ENCODE measurements at regions not wholly inside any gene's neighbourhood (a gene's known extent, or its start where the extent isn't known, plus 50 kb on each side); places are given as distances from the start of the nearest gene placed in this dataset.

DNA sequence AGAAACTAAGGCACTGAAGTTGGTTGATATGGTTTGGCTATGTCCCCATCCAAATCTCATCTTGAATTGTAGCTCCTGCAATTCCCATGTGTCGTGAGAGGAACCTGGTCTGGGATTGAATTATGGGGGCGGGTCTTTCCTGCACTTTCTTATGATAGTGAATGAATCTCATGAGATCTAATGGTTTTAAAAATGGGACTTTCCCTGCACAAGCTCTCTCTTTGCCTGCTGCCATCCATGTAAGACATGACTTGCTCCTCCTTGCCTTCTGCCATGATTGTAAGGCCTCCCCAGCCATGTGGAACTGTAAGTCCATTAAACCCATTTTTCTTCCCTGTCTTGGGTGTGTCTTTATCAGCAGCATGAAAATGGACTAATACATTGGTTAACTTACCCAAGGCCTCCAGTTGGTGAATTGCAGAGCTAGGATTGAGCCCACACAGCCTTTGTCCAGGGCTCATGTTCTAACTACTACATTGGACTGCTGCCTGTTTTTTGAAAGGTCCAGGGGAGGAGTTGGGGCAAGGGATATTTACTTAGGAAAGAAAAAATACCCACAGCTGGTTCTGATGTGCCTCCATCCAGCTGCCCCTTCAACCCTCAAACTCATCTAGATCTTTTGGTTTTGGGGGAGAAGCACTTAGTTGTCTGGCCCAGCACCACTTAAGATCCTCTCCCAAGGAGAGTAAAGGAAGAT lies 107.8 kb upstream of the NAV2 start:
- H3K4me3 ChIP-seq, result no peak overlapping the region
- intact Hi-C loops (cut with micrococcal nuclease) (no loop called here), in situ Hi-C loops (cut with MboI) (no loop called here)
- DNase-seq (ENCODE audit: extremely low read depth in 1 of 4, low spot score in 3 of 4), result no peak
- no peak overlapping the region for H2AFZ ChIP-seq (ENCODE audit: low read depth, low read length)
- no TSS peak for BruUV-seq (replicated peaks)
- peaks cover 0 to 4% of the 10 kb centered on the region in 2 experiments; a peak in 1 of 5 replicates for H3K27me3 ChIP-seq (ENCODE audit: control insufficient read depth in 2 of 2, insufficient read depth in 2 of 2, low read length in 2 of 2)
- H3K9me1 ChIP-seq (ENCODE audit: control insufficient read depth, insufficient read depth, low read length), result no peaks in the 10 kb centered on the region
- H3K4me2 ChIP-seq (ENCODE audit: insufficient read depth, low read length), result no peak overlapping the region
- ChIA-PET POLR2A (interaction anchor here (0.7 kb wide), 1 partner anchor 14 kb away, joined by 3 read pairs; no protein-coding TSS in a partner anchor), CTCF (ENCODE audit: low intra/inter-chr PET ratio) (no interaction called here)
- no peaks in the 10 kb centered on the region for H3K36me3 ChIP-seq (ENCODE audit: control insufficient read depth, insufficient read depth, low read length)
- H3K9me3 ChIP-seq (replicated peaks; ENCODE audit: control insufficient read depth, insufficient read depth, low read depth, low read length), result no peaks in the 10 kb centered on the region
- no peaks in the 10 kb centered on the region for H3K4me1 ChIP-seq (replicated peaks in 1 of 2; ENCODE audit: control insufficient read depth in 2 of 2, insufficient read depth in 2 of 2, low read length in 2 of 2)
- H3K79me2 ChIP-seq (ENCODE audit: control insufficient read depth, insufficient read depth, low read length), result no peaks in the 10 kb centered on the region
- no peak for FAIRE-seq
- no peak overlapping the region for H3K9ac ChIP-seq (ENCODE audit: insufficient read depth in 1 of 2, low read depth in 2 of 2, low read length in 2 of 2)
- no peaks in the 10 kb centered on the region for H4K20me1 ChIP-seq (replicated peaks; ENCODE audit: control insufficient read depth, insufficient read depth, low read length)
- ATAC-seq, result no peak
- TF ChIP-seq DNMT1 (IDR thresholded peaks at IDR 0.05) (no peak), MCM3 (IDR thresholded peaks at IDR 0.05) (no peak), ZNF431 (CRISPR knock-in tag; IDR thresholded peaks at IDR 0.05) (peak; percentile 54; the same call in 1 of the 2 replicates), ZKSCAN8 (CRISPR knock-in tag; IDR thresholded peaks at IDR 0.05) (no peak)
- 0% methylated on average over 2 of the region's 2 CpGs for WGBS (ENCODE audit: insufficient coverage, low coverage, missing lambda C conversion rate)
- no peak overlapping the region for H3K27ac ChIP-seq (ENCODE audit: extremely low read depth, low read depth, low read length)

DNA sequence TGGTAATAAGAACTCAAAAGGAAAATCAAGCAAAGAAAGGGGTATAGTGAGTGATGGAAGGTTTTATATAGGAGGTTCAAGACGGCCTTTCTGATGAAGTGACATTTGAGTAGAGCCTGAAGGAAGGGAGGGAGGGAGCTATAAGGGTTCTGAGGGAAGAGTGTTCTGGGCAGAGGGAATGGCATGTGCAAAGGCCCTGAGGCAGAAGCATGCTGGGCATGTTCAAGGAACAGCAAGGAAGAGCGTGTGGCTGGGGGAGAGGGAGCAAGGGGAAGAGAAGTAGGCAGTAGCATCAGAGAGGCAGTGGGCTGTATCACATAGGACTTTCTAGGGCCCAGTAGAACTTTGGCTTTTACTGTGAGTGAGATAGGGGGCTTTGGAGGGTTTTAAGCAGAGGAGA lies 108.9 kb upstream of the NAV2 start:
- Histone ChIP-seq H3K27me3 (ENCODE audit: control insufficient read depth in 2 of 2, insufficient read depth in 2 of 2, low read length in 2 of 2) (peaks cover 0 to 7% of the 10 kb centered on the region in 2 experiments; a peak in 2 of 5 replicates), H3K36me3 (ENCODE audit: control insufficient read depth, insufficient read depth, low read length) (no peaks in the 10 kb centered on the region), H3K9me3 (replicated peaks; ENCODE audit: control insufficient read depth, insufficient read depth, low read depth, low read length) (no peaks in the 10 kb centered on the region), H4K20me1 (replicated peaks; ENCODE audit: control insufficient read depth, insufficient read depth, low read length) (no peaks in the 10 kb centered on the region), H3K4me1 (replicated peaks in 1 of 2; ENCODE audit: control insufficient read depth in 2 of 2, insufficient read depth in 2 of 2, low read length in 2 of 2) (no peaks in the 10 kb centered on the region), H2AFZ (ENCODE audit: low read depth, low read length) (no peak overlapping the region), H3K9me1 (ENCODE audit: control insufficient read depth, insufficient read depth, low read length) (no peaks in the 10 kb centered on the region), H3K79me2 (ENCODE audit: control insufficient read depth, insufficient read depth, low read length) (no peaks in the 10 kb centered on the region), H3K27ac (ENCODE audit: extremely low read depth, low read depth, low read length) (no peak overlapping the region), H3K9ac (ENCODE audit: insufficient read depth in 1 of 2, low read depth in 2 of 2, low read length in 2 of 2) (no peak overlapping the region), H3K4me3 (no peak overlapping the region), H3K4me2 (ENCODE audit: insufficient read depth, low read length) (no peak overlapping the region)
- WGBS (ENCODE audit: insufficient coverage, low coverage, missing lambda C conversion rate), result 0% methylated on average over 2 of the region's 2 CpGs
- ATAC-seq (no peak), DNase-seq (ENCODE audit: extremely low read depth in 1 of 4, low spot score in 3 of 4) (no peak), FAIRE-seq (no peak)
- intact Hi-C loops (cut with micrococcal nuclease), result no loop called here
- BruUV-seq (replicated peaks), result no TSS peak
- CTCF ChIA-PET (ENCODE audit: low intra/inter-chr PET ratio), result no interaction called here
- in situ Hi-C loops (cut with MboI), result no loop called here
- POLR2A ChIA-PET, result no interaction called here
- TF ChIP-seq PHF21A (IDR thresholded peaks at IDR 0.05; ENCODE audit: borderline replicate concordance, low read depth), result no peak
- no peak for TF ChIP-seq TEAD2 (tag; IDR thresholded peaks at IDR 0.05)
- TF ChIP-seq, protein P1, sequence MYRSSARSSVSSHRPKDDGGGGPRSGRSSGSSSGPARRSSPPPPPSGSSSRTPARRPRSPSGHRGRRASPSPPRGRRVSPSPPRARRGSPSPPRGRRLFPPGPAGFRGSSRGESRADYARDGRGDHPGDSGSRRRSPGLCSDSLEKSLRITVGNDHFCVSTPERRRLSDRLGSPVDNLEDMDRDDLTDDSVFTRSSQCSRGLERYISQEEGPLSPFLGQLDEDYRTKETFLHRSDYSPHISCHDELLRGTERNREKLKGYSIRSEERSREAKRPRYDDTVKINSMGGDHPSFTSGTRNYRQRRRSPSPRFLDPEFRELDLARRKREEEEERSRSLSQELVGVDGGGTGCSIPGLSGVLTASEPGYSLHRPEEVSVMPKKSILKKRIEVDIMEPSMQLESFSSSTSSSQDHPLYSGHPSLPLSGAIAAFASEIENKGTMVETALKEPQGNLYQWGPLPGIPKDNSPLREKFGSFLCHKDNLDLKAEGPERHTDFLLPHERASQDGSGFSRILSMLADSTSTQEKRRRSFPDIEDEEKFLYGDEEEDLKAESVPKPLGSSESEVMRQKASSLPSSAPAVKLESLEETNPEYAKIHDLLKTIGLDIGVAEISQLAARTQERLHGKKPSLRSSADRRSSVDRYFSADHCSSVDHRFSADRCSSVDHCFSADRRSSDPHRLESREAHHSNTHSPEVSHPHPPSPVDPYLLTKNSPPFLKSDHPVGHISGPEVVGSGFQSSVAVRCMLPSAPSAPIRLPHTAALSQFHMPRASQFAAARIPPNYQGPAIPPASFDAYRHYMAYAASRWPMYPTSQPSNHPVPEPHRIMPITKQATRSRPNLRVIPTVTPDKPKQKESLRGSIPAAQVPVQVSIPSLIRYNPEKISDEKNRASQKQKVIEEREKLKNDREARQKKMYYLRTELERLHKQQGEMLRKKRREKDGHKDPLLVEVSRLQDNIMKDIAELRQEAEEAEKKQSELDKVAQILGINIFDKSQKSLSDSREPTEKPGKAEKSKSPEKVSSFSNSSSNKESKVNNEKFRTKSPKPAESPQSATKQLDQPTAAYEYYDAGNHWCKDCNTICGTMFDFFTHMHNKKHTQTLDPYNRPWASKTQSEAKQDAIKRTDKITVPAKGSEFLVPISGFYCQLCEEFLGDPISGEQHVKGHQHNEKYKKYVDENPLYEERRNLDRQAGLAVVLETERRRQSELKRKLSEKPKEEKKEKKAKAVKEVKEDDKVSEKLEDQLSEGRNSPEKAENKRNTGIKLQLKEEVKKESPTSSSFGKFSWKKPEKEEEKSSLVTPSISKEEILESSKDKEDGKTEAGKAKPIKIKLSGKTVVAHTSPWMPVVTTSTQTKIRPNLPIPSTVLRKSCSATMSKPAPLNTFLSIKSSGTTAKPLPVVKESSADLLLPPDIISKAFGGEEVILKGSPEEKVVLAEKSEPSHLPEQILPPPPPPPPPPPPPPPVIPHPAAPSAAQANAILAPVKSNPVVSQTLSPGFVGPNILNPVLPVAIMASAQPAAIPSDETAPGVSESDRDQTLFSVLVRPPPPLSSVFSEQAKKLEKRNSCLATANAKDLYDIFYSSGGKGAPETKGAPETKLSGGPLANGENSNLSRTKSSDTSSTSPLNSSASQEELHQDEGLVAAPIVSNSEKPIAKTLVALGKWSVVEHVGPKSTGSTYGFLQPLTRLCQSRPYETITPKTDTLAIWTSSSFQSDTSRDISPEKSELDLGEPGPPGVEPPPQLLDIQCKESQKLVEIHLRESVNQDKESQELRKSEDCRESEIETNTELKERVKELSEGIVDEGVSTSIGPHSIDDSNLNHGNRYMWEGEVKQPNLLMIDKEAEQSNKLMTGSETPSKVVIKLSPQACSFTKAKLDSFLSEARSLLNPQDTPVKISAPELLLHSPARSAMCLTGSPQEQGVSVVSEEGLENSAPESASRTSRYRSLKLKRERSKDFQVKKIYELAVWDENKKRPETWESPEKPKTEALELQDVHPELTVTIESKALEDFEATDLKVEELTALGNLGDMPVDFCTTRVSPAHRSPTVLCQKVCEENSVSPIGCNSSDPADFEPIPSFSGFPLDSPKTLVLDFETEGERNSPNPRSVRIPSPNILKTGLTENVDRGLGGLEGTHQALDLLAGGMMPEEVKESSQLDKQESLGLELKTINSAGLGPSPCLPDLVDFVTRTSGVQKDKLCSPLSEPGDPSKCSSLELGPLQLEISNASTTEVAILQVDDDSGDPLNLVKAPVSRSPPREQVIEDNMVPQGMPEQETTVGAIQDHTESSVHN (IDR thresholded peaks at IDR 0.05; ENCODE audit: borderline replicate concordance in 1 of 2, low read depth in 1 of 2), result no peak
